ENCODE measurements at regions not wholly inside any gene's neighbourhood (a gene's known extent, or its start where the extent isn't known, plus 50 kb on each side); places are given as distances from the start of the nearest gene placed in this dataset.

DNA sequence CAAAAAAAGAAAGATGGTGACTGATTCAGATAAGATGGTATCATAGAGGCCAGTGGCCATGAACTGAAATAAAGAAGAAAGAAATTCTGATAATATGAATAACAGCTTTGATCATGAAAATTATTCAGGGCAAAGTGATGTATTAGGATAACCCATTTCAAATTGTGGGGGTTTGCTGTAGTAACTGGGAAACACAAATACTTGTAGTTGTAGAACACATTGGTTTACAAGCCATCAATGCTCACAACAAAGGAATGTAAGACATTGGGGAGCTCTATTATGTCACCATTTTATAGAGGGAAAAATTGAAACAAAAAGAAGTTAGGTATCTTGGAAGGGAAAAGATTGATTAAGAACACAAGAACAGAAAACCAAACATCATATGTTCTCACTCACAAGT is 140.4 kb upstream of the FRMD6 start:
- TF ChIP-seq, protein P1, sequence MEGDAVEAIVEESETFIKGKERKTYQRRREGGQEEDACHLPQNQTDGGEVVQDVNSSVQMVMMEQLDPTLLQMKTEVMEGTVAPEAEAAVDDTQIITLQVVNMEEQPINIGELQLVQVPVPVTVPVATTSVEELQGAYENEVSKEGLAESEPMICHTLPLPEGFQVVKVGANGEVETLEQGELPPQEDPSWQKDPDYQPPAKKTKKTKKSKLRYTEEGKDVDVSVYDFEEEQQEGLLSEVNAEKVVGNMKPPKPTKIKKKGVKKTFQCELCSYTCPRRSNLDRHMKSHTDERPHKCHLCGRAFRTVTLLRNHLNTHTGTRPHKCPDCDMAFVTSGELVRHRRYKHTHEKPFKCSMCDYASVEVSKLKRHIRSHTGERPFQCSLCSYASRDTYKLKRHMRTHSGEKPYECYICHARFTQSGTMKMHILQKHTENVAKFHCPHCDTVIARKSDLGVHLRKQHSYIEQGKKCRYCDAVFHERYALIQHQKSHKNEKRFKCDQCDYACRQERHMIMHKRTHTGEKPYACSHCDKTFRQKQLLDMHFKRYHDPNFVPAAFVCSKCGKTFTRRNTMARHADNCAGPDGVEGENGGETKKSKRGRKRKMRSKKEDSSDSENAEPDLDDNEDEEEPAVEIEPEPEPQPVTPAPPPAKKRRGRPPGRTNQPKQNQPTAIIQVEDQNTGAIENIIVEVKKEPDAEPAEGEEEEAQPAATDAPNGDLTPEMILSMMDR (IDR thresholded peaks at IDR 0.05 in 4 of 5, conservative IDR thresholded peaks at IDR 0.05 in 1 of 5) = no peak
- TF ChIP-seq POLR2A (IDR thresholded peaks at IDR 0.05) = no peak

All from gastrocnemius medialis (tissue), 4 donors.